MM.1S (cell line): ENCODE measurements at regions not wholly inside any gene's neighbourhood (a gene's known extent, or its start where the extent isn't known, plus 50 kb on each side); places are given as distances from the start of the nearest gene placed in this dataset.

Source experiments
- DNase-seq: peaks from one replicate; pipeline ENCODE4 v3.0.0-alpha.2; 2015
- H2AFZ ChIP-seq: fragments of 300-600 bp; sonication (generic); 2 replicates; pipeline ENCODE4 v1.6.0; 2016; ENCODE audit warnings: antibody characterized with exemption, low read length
- H3F3A ChIP-seq: fragments of 300-600 bp; sonication (generic); 2 replicates; pipeline ENCODE4 v1.6.1; 2016; ENCODE audit warnings: mild to moderate bottlenecking, antibody characterized with exemption, low read length, moderate library complexity, mixed read lengths; ENCODE audit not compliant: insufficient read depth
- H3K27ac ChIP-seq: fragments of 300-600 bp; sonication (generic); 2 replicates; pipeline ENCODE4 v1.5.1; 2016; ENCODE audit warnings: mild to moderate bottlenecking, low read length
- H3K27me3 ChIP-seq: fragments of 300-600 bp; sonication (generic); replicated peaks from 2 replicates; pipeline ENCODE4 v1.6.0; 2016; ENCODE audit warnings: low read length; ENCODE audit not compliant: insufficient read depth
- H3K36me3 ChIP-seq: fragments of 300-600 bp; sonication (generic); replicated peaks from 2 replicates; pipeline ENCODE4 v1.6.1; 2016; ENCODE audit warnings: mild to moderate bottlenecking, low read length, mixed read lengths; ENCODE audit not compliant: insufficient read depth
- H3K4me1 ChIP-seq: fragments of 300-600 bp; sonication (generic); 2 replicates; pipeline ENCODE4 v1.6.1; 2016; ENCODE audit warnings: low read length, mixed read lengths
- H3K4me2 ChIP-seq: fragments of 300-600 bp; sonication (generic); 2 replicates; pipeline ENCODE4 v1.6.0; 2016; ENCODE audit warnings: low read depth, low read length
- H3K4me3 ChIP-seq: fragments of 300-600 bp; sonication (generic); 2 replicates; pipeline ENCODE4 v1.5.1; 2016; ENCODE audit warnings: low read length, mixed read lengths
- H3K79me2 ChIP-seq: fragments of 300-600 bp; sonication (generic); 2 replicates; pipeline ENCODE4 v1.6.1; 2016; ENCODE audit warnings: mixed run types, low read length, mixed read lengths
- H3K9ac ChIP-seq: fragments of 300-600 bp; sonication (generic); 2 replicates; pipeline ENCODE4 v1.6.1; 2016; ENCODE audit warnings: low read length, mixed read lengths
- H3K9me2 ChIP-seq: fragments of 300-600 bp; sonication (generic); replicated peaks from 2 replicates; pipeline ENCODE4 v1.6.1; 2016; ENCODE audit warnings: mild to moderate bottlenecking, low read length, mixed read lengths; ENCODE audit not compliant: insufficient read depth
- H3K9me3 ChIP-seq: fragments of 300-600 bp; sonication (generic); replicated peaks from 2 replicates; pipeline ENCODE4 v1.6.1; 2016; ENCODE audit warnings: mild to moderate bottlenecking, low read length, mixed read lengths; ENCODE audit not compliant: insufficient read depth
- H4K20me1 ChIP-seq: fragments of 300-600 bp; sonication (generic); 2 replicates; pipeline ENCODE4 v1.6.1; 2016; ENCODE audit warnings: mild to moderate bottlenecking, low read length, moderate library complexity, mixed read lengths; ENCODE audit not compliant: insufficient read depth
- EZH2 ChIP-seq: fragments of 300-600 bp; sonication (generic); optimal IDR thresholded peaks from 2 replicates; pipeline ENCODE3; 2017; ENCODE audit warnings: low read depth, mild to moderate bottlenecking, antibody characterized with exemption, low read length, mixed read lengths
- EZH2phosphoT487 ChIP-seq: fragments of 300-600 bp; sonication (generic); IDR thresholded peaks from 2 replicates; pipeline ENCODE4 v1.6.1; 2018; ENCODE audit warnings: antibody characterized with exemption, low read length
- TF ChIP-seq, protein P1 (sequence below): fragments of 300-600 bp; sonication (generic); IDR thresholded peaks from 2 replicates; pipeline ENCODE4 v1.5.1; 2016; ENCODE audit warnings: antibody characterized with exemption, low read length, mixed read lengths

DNA sequence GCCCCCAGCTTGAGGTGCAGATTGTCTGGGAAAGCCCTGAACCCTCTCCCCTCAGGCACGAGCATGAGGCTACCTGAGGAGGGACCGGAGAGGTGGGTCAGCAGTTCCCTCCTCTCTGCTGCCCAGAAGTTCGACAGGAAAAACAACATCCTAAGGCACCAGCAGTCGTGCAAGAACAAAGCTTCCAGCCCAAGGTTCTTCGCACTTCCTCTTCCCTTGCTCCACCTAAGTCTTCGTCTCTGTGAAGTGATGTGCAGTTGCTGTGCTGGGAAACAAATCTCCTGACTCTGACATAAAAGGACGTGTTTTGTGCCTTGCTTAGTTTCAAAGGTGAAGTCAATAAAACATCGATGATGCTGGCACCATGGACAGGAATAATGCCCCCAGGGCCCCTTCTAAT is 173.3 kb downstream of the USP12 start:
- Histone ChIP-seq H3K4me1 (no peaks in the 10 kb centered on the region), H3K9ac (no peak overlapping the region), H3F3A (no peaks in the 10 kb centered on the region), H3K27ac (no peak overlapping the region), H3K4me2 (no peak overlapping the region), H4K20me1 (no peaks in the 10 kb centered on the region), H3K9me3 (no peaks in the 10 kb centered on the region), H3K4me3 (no peak overlapping the region), H2AFZ (no peak overlapping the region), H3K36me3 (no peaks in the 10 kb centered on the region), H3K27me3 (no peaks in the 10 kb centered on the region), H3K9me2 (no peaks in the 10 kb centered on the region), H3K79me2 (no peaks in the 10 kb centered on the region)
- TF ChIP-seq, protein P1, sequence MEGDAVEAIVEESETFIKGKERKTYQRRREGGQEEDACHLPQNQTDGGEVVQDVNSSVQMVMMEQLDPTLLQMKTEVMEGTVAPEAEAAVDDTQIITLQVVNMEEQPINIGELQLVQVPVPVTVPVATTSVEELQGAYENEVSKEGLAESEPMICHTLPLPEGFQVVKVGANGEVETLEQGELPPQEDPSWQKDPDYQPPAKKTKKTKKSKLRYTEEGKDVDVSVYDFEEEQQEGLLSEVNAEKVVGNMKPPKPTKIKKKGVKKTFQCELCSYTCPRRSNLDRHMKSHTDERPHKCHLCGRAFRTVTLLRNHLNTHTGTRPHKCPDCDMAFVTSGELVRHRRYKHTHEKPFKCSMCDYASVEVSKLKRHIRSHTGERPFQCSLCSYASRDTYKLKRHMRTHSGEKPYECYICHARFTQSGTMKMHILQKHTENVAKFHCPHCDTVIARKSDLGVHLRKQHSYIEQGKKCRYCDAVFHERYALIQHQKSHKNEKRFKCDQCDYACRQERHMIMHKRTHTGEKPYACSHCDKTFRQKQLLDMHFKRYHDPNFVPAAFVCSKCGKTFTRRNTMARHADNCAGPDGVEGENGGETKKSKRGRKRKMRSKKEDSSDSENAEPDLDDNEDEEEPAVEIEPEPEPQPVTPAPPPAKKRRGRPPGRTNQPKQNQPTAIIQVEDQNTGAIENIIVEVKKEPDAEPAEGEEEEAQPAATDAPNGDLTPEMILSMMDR = no peak
- no peak for TF ChIP-seq EZH2phosphoT487
- DNase-seq = no peak

DNA sequence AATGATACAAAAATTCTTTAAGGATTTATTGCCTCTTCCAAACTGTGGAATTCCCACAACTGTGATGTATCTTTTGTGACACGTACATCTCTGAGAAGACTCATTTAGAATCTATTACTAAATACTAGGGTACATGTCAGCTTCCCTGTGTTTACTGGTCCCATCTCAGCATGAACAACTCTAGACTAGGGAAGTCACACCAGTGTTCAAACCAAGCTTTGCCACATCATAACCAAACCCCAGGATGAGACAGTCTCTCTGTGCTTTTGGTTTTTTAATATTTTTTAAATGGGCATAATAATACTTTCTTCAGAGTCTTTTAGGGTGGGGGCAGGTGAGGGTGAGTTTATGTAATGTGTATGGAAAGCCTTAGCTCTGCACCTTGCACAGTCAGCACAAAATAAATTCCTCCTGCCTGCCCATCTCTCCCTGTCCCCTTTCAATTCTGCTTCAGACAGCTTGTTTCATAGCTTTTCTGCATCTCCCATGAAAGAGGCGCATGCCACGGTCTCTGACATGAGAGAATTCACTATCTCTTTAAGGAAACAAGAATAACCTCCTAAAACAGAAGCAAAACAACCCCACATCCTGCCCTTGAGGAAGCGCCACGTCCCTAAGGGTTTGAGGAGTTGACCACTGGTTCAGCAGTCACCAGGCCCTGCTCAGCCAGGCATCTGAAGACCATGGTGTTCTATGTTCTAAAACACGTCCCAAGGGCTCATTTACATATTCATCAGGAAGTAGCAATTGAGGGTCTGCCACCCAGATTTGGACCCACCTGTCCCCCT is 174.5 kb downstream of the USP12 start:
- no peaks in the 10 kb centered on the region for H3K4me1 ChIP-seq
- H3K9ac ChIP-seq = no peak overlapping the region
- no peak overlapping the region for H3K27ac ChIP-seq
- no peak overlapping the region for H3K4me2 ChIP-seq
- no peaks in the 10 kb centered on the region for H3F3A ChIP-seq
- H4K20me1 ChIP-seq = no peaks in the 10 kb centered on the region
- no peaks in the 10 kb centered on the region for H3K27me3 ChIP-seq
- H3K79me2 ChIP-seq = no peaks in the 10 kb centered on the region
- no peak overlapping the region for H2AFZ ChIP-seq
- DNase-seq = no peak
- H3K36me3 ChIP-seq = no peaks in the 10 kb centered on the region
- TF ChIP-seq EZH2 (no peak), EZH2phosphoT487 (no peak)
- TF ChIP-seq, protein P1 = no peak
- H3K9me2 ChIP-seq = no peaks in the 10 kb centered on the region
- H3K4me3 ChIP-seq = no peak overlapping the region
- no peaks in the 10 kb centered on the region for H3K9me3 ChIP-seq

DNA sequence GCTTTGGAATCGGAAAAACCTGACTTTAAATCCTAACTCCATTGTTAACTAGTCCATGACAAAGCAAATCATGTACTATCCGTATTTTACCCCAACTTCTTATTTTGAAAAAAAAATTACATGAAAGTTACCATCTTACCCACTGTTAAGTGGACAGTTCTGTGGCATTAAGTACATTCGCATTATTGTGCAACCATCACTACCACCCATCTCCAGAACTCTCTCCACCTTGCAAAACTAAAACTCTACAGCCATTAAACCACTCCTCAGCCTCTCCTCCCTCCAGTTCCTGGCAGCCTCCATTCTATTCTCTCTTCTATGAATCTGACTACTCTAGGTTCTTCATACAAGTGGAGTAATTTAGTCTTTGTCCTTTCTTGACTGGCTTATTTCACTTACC is 176.5 kb downstream of the USP12 start:
- H2AFZ ChIP-seq = no peak overlapping the region
- no peak overlapping the region for H3K9ac ChIP-seq
- H3K36me3 ChIP-seq = no peaks in the 10 kb centered on the region
- H3K9me2 ChIP-seq = no peaks in the 10 kb centered on the region
- H3K79me2 ChIP-seq = no peaks in the 10 kb centered on the region
- no peaks in the 10 kb centered on the region for H3K27me3 ChIP-seq
- no peaks in the 10 kb centered on the region for H3F3A ChIP-seq
- H3K4me2 ChIP-seq = no peak overlapping the region
- H3K9me3 ChIP-seq = no peaks in the 10 kb centered on the region
- no peaks in the 10 kb centered on the region for H4K20me1 ChIP-seq
- TF ChIP-seq EZH2phosphoT487 = no peak
- TF ChIP-seq EZH2 = no peak
- TF ChIP-seq, protein P1 = no peak
- DNase-seq = no peak
- H3K4me3 ChIP-seq = no peak overlapping the region
- no peaks in the 10 kb centered on the region for H3K4me1 ChIP-seq
- no peak overlapping the region for H3K27ac ChIP-seq
